Activated CD8-positive, alpha-beta T cell treated with anti-CD3 and anti-CD28 coated beads, Interleukin-2, amount 10 ng/mL, durations not matched to agents 7 days and 5 days (primary cell): ENCODE measurements at regions not wholly inside any gene's neighbourhood (a gene's known extent, or its start where the extent isn't known, plus 50 kb on each side); places are given as distances from the start of the nearest gene placed in this dataset.

Experiments
- ATAC-seq: fragments of 150-1000 bp; cut with Tn5 transposase; one replicate; pipeline ENCODE4 v1.10.0; 2021; ENCODE audit warnings: moderate library complexity
- CTCF ChIA-PET: fragments of 350-600 bp; sonication (Branson Sonifier 250); formaldehyde crosslinking; loops from one replicate; lab custom pipeline; 2021; ENCODE audit warnings: antibody characterized with exemption; lab: Charles Lee
- POLR2A ChIA-PET: fragments of 350-600 bp; sonication (Branson Sonifier 250); formaldehyde crosslinking; loops from one replicate; lab custom pipeline; 2021; ENCODE audit warnings: antibody characterized with exemption; lab: Charles Lee
- DNase-seq: peaks from one replicate; pipeline ENCODE4 v3.0.0-alpha.2; 2020
- H3K27ac Mint-ChIP-seq: one replicate; pipeline ENCODE4 v1.8.0; 2021; ENCODE audit warnings: mild to moderate bottlenecking, mixed read lengths
- H3K27me3 Mint-ChIP-seq: one replicate; pipeline ENCODE4 v1.8.0; 2021; ENCODE audit warnings: low read depth, mixed read lengths
- H3K36me3 Mint-ChIP-seq: one replicate; pipeline ENCODE4 v1.8.0; 2021; ENCODE audit warnings: low read depth, mixed read lengths
- H3K4me1 Mint-ChIP-seq: one replicate; pipeline ENCODE4 v1.8.0; 2021; ENCODE audit warnings: low read depth, mixed read lengths
- H3K4me3 Mint-ChIP-seq: one replicate; pipeline ENCODE4 v1.8.0; 2021; ENCODE audit warnings: mild to moderate bottlenecking, mixed read lengths
- H3K9me3 Mint-ChIP-seq: one replicate; pipeline ENCODE4 v1.8.0; 2022; ENCODE audit warnings: mixed read lengths; ENCODE audit not compliant: insufficient read depth

DNA sequence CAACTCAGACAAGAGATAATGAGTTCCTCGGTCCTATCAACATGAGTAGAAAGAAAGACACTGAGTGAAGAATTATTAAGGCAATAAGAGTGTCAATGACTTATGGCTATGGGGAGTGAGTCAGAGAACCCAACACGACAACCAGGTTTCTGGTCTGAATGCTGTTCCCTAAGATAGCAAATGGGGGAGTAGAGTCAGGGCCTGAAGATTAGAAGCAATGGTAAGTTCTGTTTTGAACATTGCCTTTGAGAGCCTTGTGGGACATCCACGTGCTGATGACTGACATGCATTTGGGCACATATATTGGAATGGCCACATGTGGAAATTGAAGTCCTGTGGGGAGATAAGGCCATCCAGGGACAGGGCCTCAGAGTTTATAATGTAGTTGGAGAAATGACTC lies 254.4 kb upstream of the TCF21 start:
- H3K36me3 Mint-ChIP-seq, result no peaks in the 10 kb centered on the region
- ChIA-PET CTCF (no interaction called here), POLR2A (no interaction called here)
- no peak for DNase-seq
- ATAC-seq, result no peak
- no peaks in the 10 kb centered on the region for H3K4me1 Mint-ChIP-seq
- H3K27me3 Mint-ChIP-seq, result no peaks in the 10 kb centered on the region
- no peaks in the 10 kb centered on the region for H3K9me3 Mint-ChIP-seq
- H3K4me3 Mint-ChIP-seq, result no peak overlapping the region
- no peak overlapping the region for H3K27ac Mint-ChIP-seq

DNA sequence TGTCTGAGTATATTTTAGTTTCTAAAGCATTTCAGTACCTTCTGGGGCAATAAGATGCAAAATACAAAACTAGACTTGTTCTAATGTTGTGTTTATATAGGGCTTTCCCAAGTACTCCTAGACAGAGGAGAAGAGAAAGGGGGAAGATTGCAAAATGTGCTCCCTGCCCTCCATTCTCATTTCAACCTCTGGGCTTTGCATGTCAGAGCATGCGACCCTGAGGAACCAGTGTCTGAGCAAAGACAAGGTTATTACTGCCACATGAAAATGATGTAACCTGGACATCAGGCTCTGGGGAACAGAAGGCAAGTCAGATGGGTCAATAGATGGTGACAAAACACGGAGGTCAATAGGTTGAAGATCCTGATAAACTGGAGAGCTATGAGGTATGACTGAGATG lies 253.5 kb upstream of the TCF21 start:
- CTCF ChIA-PET, result no interaction called here
- H3K4me1 Mint-ChIP-seq, result no peaks in the 10 kb centered on the region
- DNase-seq, result no peak
- no peaks in the 10 kb centered on the region for H3K36me3 Mint-ChIP-seq
- no peak overlapping the region for H3K27ac Mint-ChIP-seq
- no peak for ATAC-seq
- no peak overlapping the region for H3K4me3 Mint-ChIP-seq
- POLR2A ChIA-PET, result no interaction called here
- H3K27me3 Mint-ChIP-seq, result no peaks in the 10 kb centered on the region
- H3K9me3 Mint-ChIP-seq, result no peaks in the 10 kb centered on the region

DNA sequence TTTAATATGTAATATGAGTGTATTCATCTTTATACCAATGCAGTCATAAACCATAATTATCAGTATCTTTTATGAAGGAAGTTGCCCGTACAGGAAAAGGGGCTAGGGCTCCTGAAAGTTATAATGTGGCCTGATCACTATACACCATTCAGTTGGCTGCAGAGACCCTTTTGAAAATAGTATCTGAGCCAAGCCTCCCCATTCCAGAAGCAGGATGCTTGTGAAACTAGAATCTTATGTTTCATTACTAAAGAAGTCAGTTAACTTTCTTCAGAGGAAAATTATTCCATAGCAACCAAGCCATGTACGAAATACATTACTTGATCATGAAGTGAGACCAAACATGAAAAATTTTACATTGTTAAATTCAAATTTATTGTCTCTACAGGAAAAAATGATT lies 251.5 kb upstream of the TCF21 start:
- no peaks in the 10 kb centered on the region for H3K9me3 Mint-ChIP-seq
- POLR2A ChIA-PET, result no interaction called here
- H3K4me1 Mint-ChIP-seq, result no peaks in the 10 kb centered on the region
- no peak for ATAC-seq
- no peaks in the 10 kb centered on the region for H3K27me3 Mint-ChIP-seq
- H3K27ac Mint-ChIP-seq, result no peak overlapping the region
- no peak overlapping the region for H3K4me3 Mint-ChIP-seq
- CTCF ChIA-PET, result no interaction called here
- H3K36me3 Mint-ChIP-seq, result no peaks in the 10 kb centered on the region
- no peak for DNase-seq

DNA sequence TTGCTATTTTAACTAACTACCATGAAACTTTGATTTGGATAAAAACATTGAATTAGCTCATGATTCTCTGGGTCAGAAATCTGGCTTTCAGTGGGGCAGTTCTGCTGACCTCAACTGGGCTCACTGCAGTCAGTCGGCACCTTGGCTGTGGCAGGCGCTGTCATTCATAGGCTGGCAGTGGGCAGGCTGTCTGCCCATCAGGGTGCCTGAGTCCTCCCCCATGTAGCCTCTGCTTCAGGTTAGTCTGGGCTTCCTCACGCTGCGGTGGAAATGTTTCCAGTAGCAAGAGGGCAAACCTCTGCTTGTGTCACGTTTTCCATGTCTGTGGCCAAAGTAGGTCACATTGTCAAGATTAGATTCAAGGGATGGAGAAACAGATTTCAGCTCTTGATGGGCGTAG lies 251.0 kb upstream of the TCF21 start:
- DNase-seq (no peak), ATAC-seq (no peak)
- ChIA-PET CTCF (no interaction called here), POLR2A (no interaction called here)
- no peaks in the 10 kb centered on the region for H3K9me3 Mint-ChIP-seq
- H3K36me3 Mint-ChIP-seq, result no peaks in the 10 kb centered on the region
- no peaks in the 10 kb centered on the region for H3K27me3 Mint-ChIP-seq
- H3K27ac Mint-ChIP-seq, result no peak overlapping the region
- no peak overlapping the region for H3K4me3 Mint-ChIP-seq
- H3K4me1 Mint-ChIP-seq, result no peaks in the 10 kb centered on the region

DNA sequence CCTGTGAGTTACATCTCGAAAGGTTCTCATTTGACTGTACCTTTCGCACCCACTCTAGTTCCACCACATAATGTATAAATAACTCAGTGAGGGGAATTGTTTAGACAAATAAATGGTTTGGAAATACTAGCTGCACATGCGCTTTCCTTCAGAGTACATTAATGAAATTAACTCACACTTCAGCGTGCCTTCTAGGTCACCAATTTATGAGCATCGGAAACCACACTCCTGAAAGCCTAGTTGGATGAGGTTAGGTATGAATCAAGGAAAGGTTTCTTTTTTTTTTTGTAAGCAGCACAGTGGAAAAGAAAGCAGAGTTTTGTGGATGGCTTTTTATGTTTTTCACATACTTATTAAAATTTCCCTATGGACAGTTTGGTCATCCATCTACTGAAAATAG lies 247.8 kb upstream of the TCF21 start:
- H3K36me3 Mint-ChIP-seq, result no peaks in the 10 kb centered on the region
- ChIA-PET CTCF (no interaction called here), POLR2A (no interaction called here)
- no peaks in the 10 kb centered on the region for H3K9me3 Mint-ChIP-seq
- no peak overlapping the region for H3K27ac Mint-ChIP-seq
- H3K27me3 Mint-ChIP-seq, result no peaks in the 10 kb centered on the region
- H3K4me3 Mint-ChIP-seq, result no peak overlapping the region
- ATAC-seq (no peak), DNase-seq (no peak)
- no peaks in the 10 kb centered on the region for H3K4me1 Mint-ChIP-seq

DNA sequence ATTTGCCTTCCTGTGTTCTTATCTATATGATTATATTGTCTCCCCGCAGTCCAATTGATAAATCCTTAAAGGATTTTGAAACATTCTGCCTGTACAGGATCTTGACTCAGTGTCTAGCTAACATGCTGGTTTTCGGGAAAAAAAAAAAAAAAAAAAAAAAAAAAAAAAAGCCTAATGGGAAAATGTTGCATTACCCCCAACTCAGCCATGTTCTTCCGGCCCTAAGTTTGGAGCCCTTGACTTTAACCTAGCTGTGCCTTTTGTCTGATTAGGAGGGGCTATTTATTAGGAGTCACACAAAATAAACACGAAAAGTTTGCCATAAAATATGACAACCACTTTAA lies 244.4 kb upstream of the TCF21 start:
- Mint-ChIP-seq H3K4me1 (no peaks in the 10 kb centered on the region), H3K9me3 (no peaks in the 10 kb centered on the region), H3K36me3 (no peaks in the 10 kb centered on the region), H3K4me3 (no peak overlapping the region), H3K27me3 (no peaks in the 10 kb centered on the region), H3K27ac (no peak overlapping the region)
- CTCF ChIA-PET, result no interaction called here
- no peak for ATAC-seq
- POLR2A ChIA-PET, result no interaction called here
- DNase-seq, result no peak

DNA sequence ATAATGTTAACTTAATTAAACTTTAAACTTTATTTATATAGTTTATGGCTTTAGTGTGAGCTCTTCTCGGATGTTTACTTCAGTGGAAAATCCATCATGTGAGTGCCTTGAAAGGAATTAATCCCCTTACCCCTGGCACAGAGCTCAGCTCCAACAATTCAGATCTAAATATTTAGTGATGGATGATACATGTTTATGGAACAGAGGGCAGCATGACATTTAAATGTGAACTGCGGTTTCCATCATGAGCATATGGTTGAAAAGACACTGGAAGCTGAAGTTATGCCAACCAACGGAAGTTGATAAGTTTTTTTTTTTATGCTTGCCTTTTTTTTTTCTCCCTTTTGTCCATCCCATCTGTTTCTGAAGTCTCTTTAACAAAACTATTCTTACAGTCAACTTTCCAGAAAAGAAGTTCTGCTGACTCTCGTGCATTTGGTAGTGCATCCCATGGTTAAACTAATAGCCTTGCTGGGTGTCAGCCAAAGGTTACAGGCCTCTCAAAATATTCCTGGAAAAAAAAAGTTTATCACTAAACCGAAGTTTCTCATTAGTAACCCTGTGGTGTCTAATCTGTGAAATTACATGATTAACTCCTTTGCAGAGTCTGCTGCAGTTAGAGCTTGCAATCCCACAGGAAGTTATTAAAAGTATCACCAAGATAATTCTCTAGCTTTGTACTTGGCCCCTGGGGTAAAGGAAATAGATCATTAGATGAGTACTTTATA lies 243.9 kb upstream of the TCF21 start:
- H3K4me1 Mint-ChIP-seq, result no peaks in the 10 kb centered on the region
- H3K27ac Mint-ChIP-seq, result no peak overlapping the region
- no peaks in the 10 kb centered on the region for H3K9me3 Mint-ChIP-seq
- DNase-seq (no peak), ATAC-seq (no peak)
- no peaks in the 10 kb centered on the region for H3K36me3 Mint-ChIP-seq
- H3K4me3 Mint-ChIP-seq, result no peak overlapping the region
- ChIA-PET POLR2A (no interaction called here), CTCF (no interaction called here)
- H3K27me3 Mint-ChIP-seq, result no peaks in the 10 kb centered on the region

DNA sequence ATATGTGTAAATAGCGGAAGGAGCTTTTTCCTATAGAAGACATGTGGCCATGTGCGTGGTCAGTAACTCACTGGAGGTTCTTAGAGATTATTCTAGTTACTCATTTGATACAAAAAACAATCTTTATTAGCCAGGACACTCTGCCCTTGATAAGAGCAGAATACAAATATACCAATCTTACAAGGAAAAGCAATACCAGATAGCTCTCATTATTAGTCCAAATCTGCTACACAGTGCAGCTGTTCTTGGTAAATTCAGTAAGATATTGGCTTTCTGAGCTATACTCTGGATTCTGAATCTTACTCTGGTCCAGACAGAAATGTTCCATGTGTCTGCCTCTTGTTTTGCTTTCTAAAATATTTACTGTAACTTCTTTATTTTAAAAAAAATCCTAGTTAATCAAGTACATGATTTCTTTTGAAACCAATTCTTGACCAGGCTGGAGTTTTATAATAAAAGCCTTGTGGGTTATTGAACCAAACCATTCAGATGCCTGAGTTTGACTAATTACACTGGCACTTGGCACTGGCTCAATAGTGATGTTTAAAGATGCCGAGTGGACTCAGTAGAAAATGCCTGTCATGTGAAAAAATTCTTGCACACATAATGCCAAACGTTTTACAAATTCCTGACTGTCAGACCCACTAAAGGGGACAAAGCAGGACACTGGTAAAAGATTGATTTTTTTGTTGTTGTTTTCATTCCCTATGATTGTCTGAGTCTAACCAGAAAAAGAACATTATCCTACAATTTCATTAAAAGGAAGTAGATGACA lies 242.8 kb upstream of the TCF21 start:
- no peaks in the 10 kb centered on the region for H3K36me3 Mint-ChIP-seq
- DNase-seq (no peak), ATAC-seq (no peak)
- H3K4me1 Mint-ChIP-seq, result no peaks in the 10 kb centered on the region
- POLR2A ChIA-PET, result interaction anchor here (0.6 kb wide), 1 partner anchor 733 kb away, joined by 4 read pairs; no protein-coding TSS in a partner anchor
- H3K9me3 Mint-ChIP-seq, result no peaks in the 10 kb centered on the region
- CTCF ChIA-PET, result no interaction called here
- no peaks in the 10 kb centered on the region for H3K27me3 Mint-ChIP-seq
- H3K4me3 Mint-ChIP-seq, result no peak overlapping the region
- no peak overlapping the region for H3K27ac Mint-ChIP-seq

DNA sequence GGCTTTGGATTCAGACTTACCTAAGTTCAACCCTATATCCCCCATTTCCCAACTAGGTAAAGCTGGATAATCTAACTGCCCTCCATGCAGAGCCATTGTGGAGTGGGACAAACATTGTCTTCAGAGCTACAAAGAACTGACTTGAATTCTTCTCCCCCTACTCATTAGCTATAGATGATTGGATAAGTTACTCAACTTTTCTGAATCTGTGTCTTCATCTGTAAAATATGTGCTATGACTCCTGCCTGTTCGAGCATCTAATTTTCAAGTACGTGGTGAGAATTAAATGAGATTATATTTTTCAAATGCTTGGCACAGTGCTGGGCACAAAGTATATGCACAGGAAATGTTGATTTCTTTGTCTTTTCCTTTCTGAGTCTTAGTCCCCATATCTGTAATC lies 240.3 kb upstream of the TCF21 start:
- H3K4me1 Mint-ChIP-seq, result no peaks in the 10 kb centered on the region
- no peak for ATAC-seq
- no peaks in the 10 kb centered on the region for H3K36me3 Mint-ChIP-seq
- POLR2A ChIA-PET, result no interaction called here
- DNase-seq, result no peak
- H3K27ac Mint-ChIP-seq, result no peak overlapping the region
- H3K27me3 Mint-ChIP-seq, result no peaks in the 10 kb centered on the region
- CTCF ChIA-PET, result no interaction called here
- H3K9me3 Mint-ChIP-seq, result no peaks in the 10 kb centered on the region
- no peak overlapping the region for H3K4me3 Mint-ChIP-seq

DNA sequence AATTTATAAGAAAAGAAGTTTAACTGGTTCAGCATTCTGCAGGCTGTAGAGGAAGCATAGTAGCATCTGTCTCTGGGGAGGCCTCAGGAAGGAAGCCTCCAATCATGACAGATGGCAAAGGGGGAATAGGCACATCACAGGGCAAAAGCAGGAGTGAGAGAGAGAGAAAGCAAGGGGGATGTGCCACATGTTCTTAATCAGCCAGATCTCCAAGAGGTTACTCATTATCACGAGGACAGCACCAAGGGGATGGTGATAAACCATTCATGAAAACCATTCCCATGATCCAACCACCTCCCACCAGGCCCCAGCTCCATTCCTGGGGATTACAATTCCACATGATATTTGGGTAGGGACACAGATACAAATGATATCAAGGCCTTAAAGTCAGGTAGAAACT lies 217.5 kb upstream of the TCF21 start:
- Mint-ChIP-seq H3K27me3 (no peaks in the 10 kb centered on the region), H3K36me3 (no peaks in the 10 kb centered on the region), H3K27ac (no peak overlapping the region), H3K4me1 (no peaks in the 10 kb centered on the region), H3K4me3 (no peak overlapping the region), H3K9me3 (no peaks in the 10 kb centered on the region)
- CTCF ChIA-PET, result no interaction called here
- ATAC-seq, result no peak
- no peak for DNase-seq
- POLR2A ChIA-PET, result no interaction called here

DNA sequence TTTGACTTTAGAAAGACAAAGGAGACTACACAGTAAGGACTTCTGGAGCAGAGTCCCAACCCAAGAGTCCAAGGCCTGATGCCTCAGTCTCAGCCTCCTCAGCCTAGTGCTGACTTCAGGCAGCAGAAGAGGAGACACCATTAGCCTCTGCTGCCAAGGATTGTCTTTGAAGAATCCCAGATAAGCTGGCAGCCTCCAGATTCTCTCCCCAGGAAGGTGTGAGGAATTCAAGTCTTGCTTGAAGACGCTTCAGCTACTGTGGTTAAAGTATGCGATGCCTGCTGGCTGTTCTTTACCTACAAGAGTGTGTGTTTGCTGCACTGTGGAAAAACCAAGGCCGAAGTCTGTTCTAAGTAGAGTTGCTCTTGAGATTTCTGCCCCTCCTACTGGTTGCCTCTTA lies 215.9 kb upstream of the TCF21 start:
- H3K4me1 Mint-ChIP-seq, result no peaks in the 10 kb centered on the region
- DNase-seq (no peak), ATAC-seq (no peak)
- no peaks in the 10 kb centered on the region for H3K36me3 Mint-ChIP-seq
- CTCF ChIA-PET, result no interaction called here
- H3K9me3 Mint-ChIP-seq, result no peaks in the 10 kb centered on the region
- H3K4me3 Mint-ChIP-seq, result no peak overlapping the region
- no peak overlapping the region for H3K27ac Mint-ChIP-seq
- H3K27me3 Mint-ChIP-seq, result no peaks in the 10 kb centered on the region
- POLR2A ChIA-PET, result no interaction called here

DNA sequence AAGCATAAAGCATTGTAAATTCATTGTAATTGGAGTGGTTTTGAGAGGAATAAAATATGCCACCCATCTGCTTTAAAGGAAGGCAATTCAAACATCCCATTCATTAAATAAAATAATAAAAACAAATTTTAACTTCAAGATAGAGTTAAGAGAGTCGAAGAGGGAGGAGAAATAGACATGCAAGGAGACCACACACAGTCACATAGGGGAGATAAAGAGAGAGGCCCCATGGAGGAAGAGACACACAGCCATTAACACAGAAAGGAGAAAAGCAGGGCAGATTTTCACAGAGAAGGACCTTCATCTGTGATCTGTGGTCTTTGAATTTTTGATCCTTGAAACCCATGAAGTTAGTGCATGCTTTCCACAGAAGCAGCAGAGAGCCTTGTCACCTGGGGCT lies 214.3 kb upstream of the TCF21 start:
- Mint-ChIP-seq H3K27ac (no peak overlapping the region), H3K36me3 (no peaks in the 10 kb centered on the region), H3K4me3 (no peak overlapping the region), H3K4me1 (no peaks in the 10 kb centered on the region), H3K9me3 (no peaks in the 10 kb centered on the region), H3K27me3 (no peaks in the 10 kb centered on the region)
- DNase-seq (no peak), ATAC-seq (no peak)
- ChIA-PET CTCF (no interaction called here), POLR2A (no interaction called here)
